Osteocyte (in vitro differentiated cells): ENCODE measurements at regions not wholly inside any gene's neighbourhood (a gene's known extent, or its start where the extent isn't known, plus 50 kb on each side); places are given as distances from the start of the nearest gene placed in this dataset.

Experiments
- DNase-seq: peaks from one replicate; pipeline ENCODE4 v3.0.0; 2021; ENCODE audit warnings: mixed read lengths; ENCODE audit not compliant: unreplicated experiment; ENCODE audit errors: extremely low spot score
- H3K27ac Mint-ChIP-seq: one replicate; pipeline ENCODE4 v1.8.0; 2021; ENCODE audit warnings: mild to moderate bottlenecking, mixed read lengths; ENCODE audit not compliant: unreplicated experiment
- H3K27me3 Mint-ChIP-seq: one replicate; pipeline ENCODE4 v1.8.0; 2021; ENCODE audit warnings: mixed read lengths; ENCODE audit not compliant: unreplicated experiment
- H3K36me3 Mint-ChIP-seq: one replicate; pipeline ENCODE4 v1.8.0; 2021; ENCODE audit warnings: mixed read lengths; ENCODE audit not compliant: unreplicated experiment
- H3K4me1 Mint-ChIP-seq: one replicate; pipeline ENCODE4 v1.8.0; 2021; ENCODE audit warnings: mixed read lengths; ENCODE audit not compliant: unreplicated experiment
- H3K4me3 Mint-ChIP-seq: one replicate; pipeline ENCODE4 v1.8.0; 2021; ENCODE audit warnings: mild to moderate bottlenecking, moderate library complexity, mixed read lengths; ENCODE audit not compliant: unreplicated experiment
- H3K9me3 Mint-ChIP-seq: one replicate; pipeline ENCODE4 v1.8.0; 2021; ENCODE audit warnings: mixed read lengths; ENCODE audit not compliant: unreplicated experiment
- CTCF ChIP-seq: fragments of 200-600 bp; sonication (generic); IDR thresholded peaks from 2 replicates; pipeline ENCODE4 v1.5.0; 2021; ENCODE audit warnings: antibody characterized with exemption, mild to moderate bottlenecking, moderate library complexity

- H3K27ac Mint-ChIP-seq: no peak overlapping the region
- no peaks in the 10 kb centered on the region for H3K36me3 Mint-ChIP-seq
- peaks cover 4% of the 10 kb centered on the region for H3K27me3 Mint-ChIP-seq
- no peak for DNase-seq
- H3K4me3 Mint-ChIP-seq: no peak overlapping the region
- no peaks in the 10 kb centered on the region for H3K9me3 Mint-ChIP-seq
- TF ChIP-seq CTCF: no peak
- H3K4me1 Mint-ChIP-seq: no peaks in the 10 kb centered on the region
Observed at GRCh38 chr2:167692191-167692590, 555.2 kb downstream of the STK39 start.

GRCh38 chr2:167689444-167689843 is 558.0 kb downstream of the STK39 start:
- no peaks in the 10 kb centered on the region for H3K9me3 Mint-ChIP-seq
- TF ChIP-seq CTCF: no peak
- no peak overlapping the region for H3K27ac Mint-ChIP-seq
- peaks cover 4% of the 10 kb centered on the region for H3K27me3 Mint-ChIP-seq
- no peaks in the 10 kb centered on the region for H3K4me1 Mint-ChIP-seq
- H3K36me3 Mint-ChIP-seq: no peaks in the 10 kb centered on the region
- no peak overlapping the region for H3K4me3 Mint-ChIP-seq
- no peak for DNase-seq

GRCh38 chr2:167686691-167687090 is 560.7 kb downstream of the STK39 start:
- no peak for TF ChIP-seq CTCF
- Mint-ChIP-seq H3K36me3 (no peaks in the 10 kb centered on the region), H3K4me1 (no peaks in the 10 kb centered on the region), H3K27me3 (no peaks in the 10 kb centered on the region), H3K9me3 (no peaks in the 10 kb centered on the region), H3K27ac (no peak overlapping the region), H3K4me3 (no peak overlapping the region)
- DNase-seq: no peak

- H3K27ac Mint-ChIP-seq: no peak overlapping the region
- no peaks in the 10 kb centered on the region for H3K27me3 Mint-ChIP-seq
- TF ChIP-seq CTCF: no peak
- H3K9me3 Mint-ChIP-seq: no peaks in the 10 kb centered on the region
- no peaks in the 10 kb centered on the region for H3K36me3 Mint-ChIP-seq
- DNase-seq: no peak
- H3K4me3 Mint-ChIP-seq: no peak overlapping the region
- no peaks in the 10 kb centered on the region for H3K4me1 Mint-ChIP-seq
Observed at GRCh38 chr2:167681234-167682015, 566.0 kb downstream of the STK39 start.

GRCh38 chr2:167678158-167678557 is 569.2 kb downstream of the STK39 start:
- H3K9me3 Mint-ChIP-seq: no peaks in the 10 kb centered on the region
- no peaks in the 10 kb centered on the region for H3K4me1 Mint-ChIP-seq
- TF ChIP-seq CTCF: no peak
- H3K4me3 Mint-ChIP-seq: no peak overlapping the region
- H3K27ac Mint-ChIP-seq: no peak overlapping the region
- no peaks in the 10 kb centered on the region for H3K27me3 Mint-ChIP-seq
- DNase-seq: no peak
- no peaks in the 10 kb centered on the region for H3K36me3 Mint-ChIP-seq
